H1 (cell line): ENCODE measurements at regions not wholly inside any gene's neighbourhood (a gene's known extent, or its start where the extent isn't known, plus 50 kb on each side); places are given as distances from the start of the nearest gene placed in this dataset.

Source experiments
- CTCF ChIA-PET: fragments of 300-600 bp; sonication (Branson Sonifier 250); formaldehyde crosslinking; loops from one replicate; lab custom pipeline; 2021; ENCODE audit not compliant: partially characterized antibody; lab: Charles Lee
- POLR2A ChIA-PET: fragments of 300-600 bp; sonication (Branson Sonifier 250); formaldehyde crosslinking; loops from one replicate; lab custom pipeline; 2021; ENCODE audit warnings: inconsistent platforms; ENCODE audit not compliant: partially characterized antibody; lab: Charles Lee
- DNase-seq, 2 experiments: peaks; one replicate each; pipeline versions ENCODE4 v3.0.0 to v3.0.0-alpha.2; 2010 to 2022; ENCODE audit warnings: low spot score in 2 of 2, low read depth in 1 of 2, mixed read lengths in 1 of 2
- FAIRE-seq: peaks from 2 replicates; lab custom pipeline; 2011; peaks lifted over from hg19 to GRCh38; lab: Jason Lieb, UNC
- H2AFZ ChIP-seq: 2 replicates; pipeline ENCODE4 v1.8.1; 2012; ENCODE audit warnings: low read length, inconsistent platforms
- H2AK5ac ChIP-seq: 2 replicates; pipeline ENCODE4 v1.6.1; 2013; ENCODE audit warnings: low read depth, low read length
- H2BK120ac ChIP-seq: replicated peaks from 2 replicates; pipeline ENCODE3; 2013; ENCODE audit warnings: low read depth, low read length, inconsistent platforms
- H2BK12ac ChIP-seq: 2 replicates; pipeline ENCODE4 v1.6.1; 2013; ENCODE audit warnings: low read depth, low read length
- H2BK15ac ChIP-seq: 2 replicates; pipeline ENCODE4 v1.6.1; 2013; ENCODE audit warnings: low read length
- H2BK20ac ChIP-seq: 2 replicates; pipeline ENCODE4 v1.6.1; 2013; ENCODE audit warnings: low read length
- H2BK5ac ChIP-seq: 2 replicates; pipeline ENCODE4 v1.6.1; 2013; ENCODE audit warnings: low read depth, low read length
- H3K14ac ChIP-seq: 2 replicates; pipeline ENCODE4 v1.6.1; 2013; ENCODE audit warnings: inconsistent platforms; ENCODE audit not compliant: insufficient read length
- H3K18ac ChIP-seq: 2 replicates; pipeline ENCODE4 v1.6.1; 2013; ENCODE audit warnings: low read length; ENCODE audit errors: extremely low read depth
- H3K23ac ChIP-seq: 2 replicates; pipeline ENCODE4 v1.6.1; 2013; ENCODE audit warnings: inconsistent platforms; ENCODE audit not compliant: insufficient read length
- H3K23me2 ChIP-seq: 2 replicates; pipeline ENCODE4 v1.6.1; 2013; ENCODE audit warnings: low read depth, low read length
- H3K27ac ChIP-seq: 2 replicates; pipeline ENCODE4 v1.6.1; 2011; ENCODE audit warnings: low read depth, low read length, inconsistent platforms
- H3K27me3 ChIP-seq, 4 experiments: replicated peaks in 1 of 4; 1 replicate in 1 of 4; 2 replicates in 3 of 4; pipeline versions ENCODE4 v1.6.1 to v1.8.1; 2011 to 2013; ENCODE audit warnings: low read length in 3 of 4, mild to moderate bottlenecking in 3 of 4, inconsistent platforms in 2 of 4, mixed read lengths in 2 of 4, moderate library complexity in 1 of 4; ENCODE audit not compliant: control insufficient read depth in 3 of 4, insufficient read depth in 3 of 4; ENCODE audit errors: extremely low read depth in 1 of 4
- H3K36me3 ChIP-seq, 4 experiments: 2 replicates each; pipeline versions ENCODE4 v1.6.1 to v1.8.1; 2011 to 2013; ENCODE audit warnings: mild to moderate bottlenecking in 4 of 4, low read length in 3 of 4, moderate library complexity in 2 of 4, control low read depth in 1 of 4, inconsistent platforms in 1 of 4; ENCODE audit not compliant: insufficient read depth in 4 of 4, control insufficient read depth in 2 of 4
- H3K4ac ChIP-seq: replicated peaks from 2 replicates; pipeline ENCODE3; 2013; ENCODE audit warnings: low read length, low read depth, mixed read lengths, inconsistent platforms; ENCODE audit not compliant: insufficient read length
- H3K4me1 ChIP-seq, 4 experiments: replicated peaks in 1 of 4; 1 replicate in 1 of 4; 2 replicates in 3 of 4; pipeline versions ENCODE4 v1.6.1 to v1.8.1; 2011 to 2013; ENCODE audit warnings: low read length in 3 of 4, inconsistent platforms in 2 of 4, mixed read lengths in 1 of 4; ENCODE audit not compliant: insufficient read depth in 4 of 4, control insufficient read depth in 3 of 4
- H3K4me2 ChIP-seq, 2 experiments: 2 replicates each; pipeline versions ENCODE4 v1.6.1 to v1.8.1; 2011 to 2013; ENCODE audit warnings: low read depth in 2 of 2, low read length in 2 of 2, control low read depth in 1 of 2, inconsistent platforms in 1 of 2, mild to moderate bottlenecking in 1 of 2; ENCODE audit not compliant: insufficient read depth in 1 of 2
- H3K4me3 ChIP-seq, 4 experiments: fragments of 200-600, 300-600 bp in 1 of 4; sonication (generic), shearing (Covaris generic), sonication (Bioruptor Twin) in 1 of 4; 2 replicates each; pipeline versions ENCODE4 v1.5.1 to v1.8.1; 2011 to 2016; ENCODE audit warnings: low read length in 4 of 4, low read depth in 3 of 4, control low read depth in 2 of 4, inconsistent platforms in 2 of 4, mild to moderate bottlenecking in 2 of 4, mixed read lengths in 1 of 4, moderate library complexity in 1 of 4; ENCODE audit not compliant: insufficient read depth in 2 of 4; ENCODE audit errors: extremely low read depth in 1 of 4
- H3K56ac ChIP-seq: replicated peaks from 2 replicates; pipeline ENCODE3; 2013; ENCODE audit warnings: low read depth, mild to moderate bottlenecking, mixed read lengths, low read length, inconsistent platforms; ENCODE audit not compliant: insufficient read length
- H3K79me1 ChIP-seq: 2 replicates; pipeline ENCODE4 v1.6.1; 2013; ENCODE audit warnings: low read depth, low read length, control low read depth
- H3K79me2 ChIP-seq, 2 experiments: 2 replicates each; pipeline versions ENCODE4 v1.6.1 to v1.8.1; 2012 to 2013; ENCODE audit warnings: low read length in 2 of 2, mild to moderate bottlenecking in 2 of 2, inconsistent platforms in 1 of 2; ENCODE audit not compliant: insufficient read depth in 2 of 2, control insufficient read depth in 1 of 2
- H3K9ac ChIP-seq, 4 experiments: replicated peaks in 1 of 4; 1 replicate in 1 of 4; 2 replicates in 3 of 4; pipeline versions ENCODE4 v1.6.1 to v1.8.1; 2011 to 2013; ENCODE audit warnings: low read depth in 3 of 4, low read length in 3 of 4, control low read depth in 2 of 4, mild to moderate bottlenecking in 2 of 4, moderate library complexity in 2 of 4, inconsistent platforms in 1 of 4; ENCODE audit errors: extremely low read depth in 1 of 4
- H3K9me3 ChIP-seq, 2 experiments: 2 replicates each; pipeline versions ENCODE4 v1.6.1 to v1.8.1; 2012 to 2013; ENCODE audit warnings: mild to moderate bottlenecking in 2 of 2, moderate library complexity in 2 of 2, control low read depth in 1 of 2, inconsistent platforms in 1 of 2, low read depth in 1 of 2, low read length in 1 of 2, mixed read lengths in 1 of 2; ENCODE audit not compliant: insufficient read depth in 2 of 2
- H4K20me1 ChIP-seq, 2 experiments: replicated peaks in 1 of 2; 2 replicates each; pipeline versions ENCODE3 to v1.8.1; 2011 to 2013; ENCODE audit warnings: inconsistent platforms in 2 of 2, low read length in 2 of 2, mild to moderate bottlenecking in 1 of 2; ENCODE audit not compliant: insufficient read depth in 2 of 2, control insufficient read depth in 1 of 2
- H4K5ac ChIP-seq: 2 replicates; pipeline ENCODE4 v1.6.1; 2013; ENCODE audit warnings: low read length, low read depth, mixed read lengths, inconsistent platforms; ENCODE audit not compliant: insufficient read length
- H4K8ac ChIP-seq: 2 replicates; pipeline ENCODE4 v1.8.0; 2013; ENCODE audit warnings: mild to moderate bottlenecking, moderate library complexity, low read length, inconsistent platforms; ENCODE audit not compliant: insufficient read depth; ENCODE audit errors: extremely low read depth
- H4K91ac ChIP-seq: replicated peaks from 2 replicates; pipeline ENCODE3; 2013; ENCODE audit warnings: low read length, mixed read lengths, inconsistent platforms; ENCODE audit not compliant: insufficient read length
- HDAC6 ChIP-seq: IDR thresholded peaks from one replicate; pipeline ENCODE4 v1.7.1; 2012; ENCODE audit warnings: low read depth, mild to moderate bottlenecking, inconsistent platforms, low read length, moderate library complexity
- MAX ChIP-seq: IDR thresholded peaks from 2 replicates; pipeline ENCODE4 v1.6.1; 2012; ENCODE audit warnings: inconsistent platforms
- NANOG ChIP-seq: IDR thresholded peaks from 2 replicates; pipeline ENCODE4 v1.6.1; 2011; ENCODE audit warnings: low read length, low read depth, mild to moderate bottlenecking, inconsistent platforms; ENCODE audit not compliant: insufficient read depth, poor library complexity, severe bottlenecking
- RXRA ChIP-seq: IDR thresholded peaks from 2 replicates; pipeline ENCODE4 v1.6.1; 2011; ENCODE audit warnings: low read depth, mild to moderate bottlenecking, low read length, moderate library complexity; ENCODE audit not compliant: insufficient read depth
- SP2 ChIP-seq: IDR thresholded peaks from 2 replicates; pipeline ENCODE4 v1.6.1; 2012; ENCODE audit warnings: mild to moderate bottlenecking, low read length, inconsistent platforms
- USF2 ChIP-seq: IDR thresholded peaks from 2 replicates; pipeline ENCODE4 v1.6.1; 2011; ENCODE audit warnings: low read length, improper control_type of control experiment
- WGBS, 2 experiments: shearing (Covaris generic) in 1 of 2; methylation state at CpG; one replicate each; pipeline versions ENCODE4 v1.1.6 to v1.1.7; 2013 to 2015; ENCODE audit warnings: low lambda C conversion rate in 2 of 2, mixed read lengths in 2 of 2, inconsistent platforms in 1 of 2, low coverage in 1 of 2, missing lambda C conversion rate in 1 of 2; ENCODE audit not compliant: insufficient replicate concordance in 2 of 2, insufficient coverage in 1 of 2, insufficient read length in 1 of 2; ENCODE audit errors: extremely low coverage in 1 of 2, missing lambda C conversion rate in 1 of 2; 5-methylcytosine and 5-hydroxymethylcytosine counted together

- no peak overlapping the region for H2BK120ac ChIP-seq
- no peaks in the 10 kb centered on the region for H3K9me3 ChIP-seq
- H3K36me3 ChIP-seq, result no peaks in the 10 kb centered on the region
- POLR2A ChIA-PET, result no interaction called here
- H3K27ac ChIP-seq, result no peak overlapping the region
- H3K56ac ChIP-seq, result no peak overlapping the region
- WGBS, 2 experiments, result 91% methylated on average over 4 of the region's 4 CpGs; no CpG with 5 or more reads in 1 of the 2 experiments
- H3K4me1 ChIP-seq, result no peaks in the 10 kb centered on the region
- no peak overlapping the region for H3K9ac ChIP-seq
- H2AFZ ChIP-seq, result no peak overlapping the region
- no peak overlapping the region for H3K4me3 ChIP-seq
- H3K79me1 ChIP-seq, result no peaks in the 10 kb centered on the region
- H3K4ac ChIP-seq, result no peak overlapping the region
- H3K4me2 ChIP-seq, result no peak overlapping the region
- H3K27me3 ChIP-seq, result no peaks in the 10 kb centered on the region
- DNase-seq (no peak), FAIRE-seq (no peak)
- no peak overlapping the region for H3K18ac ChIP-seq
- no peak overlapping the region for H3K23ac ChIP-seq
- H2AK5ac ChIP-seq, result no peak overlapping the region
- H2BK12ac ChIP-seq, result no peak overlapping the region
- no peaks in the 10 kb centered on the region for H3K79me2 ChIP-seq
- H2BK15ac ChIP-seq, result no peak overlapping the region
- no peak overlapping the region for H4K8ac ChIP-seq
- no peak overlapping the region for H4K5ac ChIP-seq
- CTCF ChIA-PET, result no interaction called here
- TF ChIP-seq RXRA, result no peak
- TF ChIP-seq NANOG, result no peak
- TF ChIP-seq MAX, result no peak
- TF ChIP-seq HDAC6, result no peak
- TF ChIP-seq USF2, result no peak
- TF ChIP-seq SP2, result no peak
- no peak overlapping the region for H4K91ac ChIP-seq
- no peak overlapping the region for H3K14ac ChIP-seq
- H2BK20ac ChIP-seq, result no peak overlapping the region
- no peaks in the 10 kb centered on the region for H4K20me1 ChIP-seq
- H2BK5ac ChIP-seq, result no peak overlapping the region
- H3K23me2 ChIP-seq, result no peaks in the 10 kb centered on the region
These were observed 283.2 kb downstream of the PTBP2 start for GRCh38 chr1:97004743-97005142.
